Keratinocyte (primary cell): ENCODE measurements at regions not wholly inside any gene's neighbourhood (a gene's known extent, or its start where the extent isn't known, plus 50 kb on each side); places are given as distances from the start of the nearest gene placed in this dataset.

Experiments
- DNase-seq: peaks from one replicate; pipeline ENCODE4 v3.0.0-alpha.2; 2011; ENCODE audit warnings: low read depth, missing footprints, low spot score
- FAIRE-seq: peaks from 2 replicates; lab custom pipeline; 2011; peaks lifted over from hg19 to GRCh38; lab: Jason Lieb, UNC
- H2AFZ ChIP-seq: 2 replicates; pipeline ENCODE4 v1.6.0; 2012; ENCODE audit warnings: low read length, control low read depth, inconsistent platforms; ENCODE audit not compliant: control insufficient read depth
- H3K27ac ChIP-seq: 2 replicates; pipeline ENCODE4 v1.5.1; 2011; ENCODE audit warnings: low read length; ENCODE audit not compliant: control insufficient read depth, insufficient read depth
- H3K27me3 ChIP-seq: 3 replicates; pipeline ENCODE4 v1.6.0; 2011; ENCODE audit warnings: low read length; ENCODE audit not compliant: control insufficient read depth, insufficient read depth; ENCODE audit errors: extremely low read depth
- H3K36me3 ChIP-seq, 2 experiments: 2 replicates in 1 of 2; 3 replicates in 1 of 2; pipeline ENCODE4 v1.5.1; 2011; ENCODE audit warnings: low read length in 2 of 2, mild to moderate bottlenecking in 1 of 2; ENCODE audit not compliant: control insufficient read depth in 2 of 2, insufficient read depth in 2 of 2; ENCODE audit errors: extremely low read depth in 1 of 2
- H3K4me1 ChIP-seq: 3 replicates; pipeline ENCODE4 v1.5.1; 2011; ENCODE audit warnings: low read length; ENCODE audit not compliant: control insufficient read depth, insufficient read depth; ENCODE audit errors: extremely low read depth
- H3K4me2 ChIP-seq: 3 replicates; pipeline ENCODE4 v1.6.0; 2011; ENCODE audit warnings: low read depth, low read length; ENCODE audit not compliant: control insufficient read depth, insufficient read depth; ENCODE audit errors: extremely low read depth
- H3K4me3 ChIP-seq, 3 experiments: fragments of 200-600 bp in 1 of 3; sonication (generic) in 1 of 3; 2 replicates in 2 of 3; 3 replicates in 1 of 3; pipeline ENCODE4 v1.5.1; 2011 to 2016; ENCODE audit warnings: low read length in 3 of 3, mild to moderate bottlenecking in 3 of 3, control low read depth in 2 of 3, inconsistent platforms in 1 of 3, low read depth in 1 of 3, mixed read lengths in 1 of 3, mixed run types in 1 of 3, moderate library complexity in 1 of 3; ENCODE audit not compliant: control insufficient read depth in 2 of 3, insufficient read depth in 2 of 3; ENCODE audit errors: extremely low read depth in 1 of 3
- H3K79me2 ChIP-seq: 2 replicates; pipeline ENCODE4 v1.6.0; 2012; ENCODE audit warnings: low read length; ENCODE audit not compliant: control insufficient read depth, insufficient read depth
- H3K9ac ChIP-seq: 3 replicates; pipeline ENCODE4 v1.6.0; 2011; ENCODE audit warnings: low read length; ENCODE audit not compliant: control insufficient read depth, insufficient read depth; ENCODE audit errors: extremely low read depth
- H3K9me1 ChIP-seq: 3 replicates; pipeline ENCODE4 v1.6.0; 2011; ENCODE audit warnings: low read length; ENCODE audit not compliant: control insufficient read depth, insufficient read depth; ENCODE audit errors: extremely low read depth
- H3K9me3 ChIP-seq: 2 replicates; pipeline ENCODE4 v1.5.1; 2012; ENCODE audit warnings: low read depth, low read length; ENCODE audit not compliant: control insufficient read depth
- H4K20me1 ChIP-seq: 3 replicates; pipeline ENCODE4 v1.6.0; 2011; ENCODE audit warnings: low read length; ENCODE audit not compliant: control insufficient read depth, insufficient read depth; ENCODE audit errors: extremely low read depth
- EZH2 ChIP-seq: IDR thresholded peaks from one replicate; pipeline ENCODE4 v1.6.1; 2012; ENCODE audit warnings: inconsistent platforms, mild to moderate bottlenecking, low read length, moderate library complexity
- dilution Hi-C: fragments of 300-500 bp; cut with MboI; formaldehyde crosslinking; loops from one replicate; pipeline ENCODE4 v1.7.0; 2020; ENCODE audit warnings: low sequenced_read_pairs; ENCODE audit not compliant: extremely low pct_ligation_motif_present
- TF ChIP-seq, protein P1 (sequence below), 3 experiments: IDR thresholded peaks in 1 of 3; conservative IDR thresholded peaks in 1 of 3; optimal IDR thresholded peaks in 1 of 3; 2 replicates in 2 of 3; 3 replicates in 1 of 3; pipeline versions ENCODE3 to v1.5.1; 2011; ENCODE audit warnings: low read length in 3 of 3, mild to moderate bottlenecking in 3 of 3, moderate library complexity in 2 of 3, control low read depth in 1 of 3, inconsistent platforms in 1 of 3; ENCODE audit not compliant: insufficient read depth in 2 of 3; ENCODE audit errors: extremely low read depth in 1 of 3

GRCh38 chr6:9628819-9629218 is 786.1 kb downstream of the TFAP2A start:
- dilution Hi-C loops, result no loop called here
- Histone ChIP-seq H3K9me1 (no peaks in the 10 kb centered on the region), H3K79me2 (no peaks in the 10 kb centered on the region), H3K4me1 (no peaks in the 10 kb centered on the region), H3K36me3 (no peaks in the 10 kb centered on the region), H3K27ac (no peak overlapping the region), H4K20me1 (no peaks in the 10 kb centered on the region), H3K4me2 (no peak overlapping the region), H3K4me3 (no peak overlapping the region), H3K27me3 (no peaks in the 10 kb centered on the region), H3K9me3 (no peaks in the 10 kb centered on the region), H2AFZ (no peak overlapping the region), H3K9ac (no peak overlapping the region)
- FAIRE-seq, result no peak
- TF ChIP-seq, protein P1, sequence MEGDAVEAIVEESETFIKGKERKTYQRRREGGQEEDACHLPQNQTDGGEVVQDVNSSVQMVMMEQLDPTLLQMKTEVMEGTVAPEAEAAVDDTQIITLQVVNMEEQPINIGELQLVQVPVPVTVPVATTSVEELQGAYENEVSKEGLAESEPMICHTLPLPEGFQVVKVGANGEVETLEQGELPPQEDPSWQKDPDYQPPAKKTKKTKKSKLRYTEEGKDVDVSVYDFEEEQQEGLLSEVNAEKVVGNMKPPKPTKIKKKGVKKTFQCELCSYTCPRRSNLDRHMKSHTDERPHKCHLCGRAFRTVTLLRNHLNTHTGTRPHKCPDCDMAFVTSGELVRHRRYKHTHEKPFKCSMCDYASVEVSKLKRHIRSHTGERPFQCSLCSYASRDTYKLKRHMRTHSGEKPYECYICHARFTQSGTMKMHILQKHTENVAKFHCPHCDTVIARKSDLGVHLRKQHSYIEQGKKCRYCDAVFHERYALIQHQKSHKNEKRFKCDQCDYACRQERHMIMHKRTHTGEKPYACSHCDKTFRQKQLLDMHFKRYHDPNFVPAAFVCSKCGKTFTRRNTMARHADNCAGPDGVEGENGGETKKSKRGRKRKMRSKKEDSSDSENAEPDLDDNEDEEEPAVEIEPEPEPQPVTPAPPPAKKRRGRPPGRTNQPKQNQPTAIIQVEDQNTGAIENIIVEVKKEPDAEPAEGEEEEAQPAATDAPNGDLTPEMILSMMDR (optimal IDR thresholded peaks at IDR 0.05 in 1 of 3, IDR thresholded peaks at IDR 0.05 in 1 of 3, conservative IDR thresholded peaks at IDR 0.05 in 1 of 3; ENCODE audit: extremely low read depth in 1 of 3, insufficient read depth in 2 of 3, low read length in 3 of 3), result no peak
- TF ChIP-seq EZH2, result no peak
- DNase-seq, result no peak

DNA sequence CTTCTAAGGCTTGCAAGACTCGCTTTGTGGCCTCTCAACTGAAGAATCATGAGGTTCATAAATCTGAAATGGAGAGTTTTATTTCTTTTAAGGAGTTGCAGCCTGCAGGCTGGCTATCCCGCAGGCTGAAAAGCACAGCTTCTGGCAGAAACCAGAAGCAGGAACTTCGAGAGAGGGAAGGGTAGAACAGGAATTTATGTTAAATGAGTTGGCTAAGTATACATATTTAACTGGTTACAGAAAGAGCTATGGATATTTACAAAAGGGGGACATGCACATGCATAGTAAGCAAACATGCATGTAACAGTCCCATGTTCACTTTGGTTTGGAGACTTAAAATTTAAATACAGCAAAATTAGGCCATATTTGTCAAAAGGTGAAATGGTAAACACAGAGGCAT is 787.0 kb downstream of the TFAP2A start:
- Histone ChIP-seq H3K9me1 (no peaks in the 10 kb centered on the region), H4K20me1 (no peaks in the 10 kb centered on the region), H3K4me2 (no peak overlapping the region), H3K27me3 (no peaks in the 10 kb centered on the region), H3K9me3 (no peaks in the 10 kb centered on the region), H3K4me1 (no peaks in the 10 kb centered on the region), H3K27ac (no peak overlapping the region), H3K4me3 (no peak overlapping the region), H3K36me3 (no peaks in the 10 kb centered on the region), H3K79me2 (no peaks in the 10 kb centered on the region), H2AFZ (no peak overlapping the region), H3K9ac (no peak overlapping the region)
- FAIRE-seq (no peak), DNase-seq (no peak)
- no peak for TF ChIP-seq EZH2
- TF ChIP-seq, protein P1 (optimal IDR thresholded peaks at IDR 0.05 in 1 of 3, IDR thresholded peaks at IDR 0.05 in 1 of 3, conservative IDR thresholded peaks at IDR 0.05 in 1 of 3; ENCODE audit: extremely low read depth in 1 of 3, insufficient read depth in 2 of 3, low read length in 3 of 3), result no peak
- dilution Hi-C loops, result no loop called here
